Endothelial cell of umbilical vein (primary cell): ENCODE measurements at regions not wholly inside any gene's neighbourhood (a gene's known extent, or its start where the extent isn't known, plus 50 kb on each side); places are given as distances from the start of the nearest gene placed in this dataset.

Experiments used
- BruUV-seq: library from RNA; stranded (reverse); fragments of 400-500 nt; replicated peaks from 2 replicates; lab custom pipeline; 2021; lab: Mats Ljungman, UMichigan
- CTCF ChIA-PET: fragments of 300-600, 350-600 bp; sonication (Branson Sonifier 250); formaldehyde crosslinking; loops from one replicate; lab custom pipeline; 2021; ENCODE audit warnings: antibody characterized with exemption, inconsistent platforms; lab: Charles Lee
- POLR2A ChIA-PET: fragments of 300-600, 350-600 bp; sonication (Branson Sonifier 250); formaldehyde crosslinking; loops from one replicate; lab custom pipeline; 2021; ENCODE audit warnings: antibody characterized with exemption, inconsistent platforms; lab: Charles Lee
- DNase-seq: peaks from one replicate; pipeline ENCODE4 v3.0.0-alpha.2; 2011; ENCODE audit warnings: low read depth, low spot score
- FAIRE-seq: peaks from 2 replicates; lab custom pipeline; 2011; peaks lifted over from hg19 to GRCh38; lab: Jason Lieb, UNC
- H2AFZ ChIP-seq: 2 replicates; pipeline ENCODE4 v1.6.0; 2012; ENCODE audit warnings: low read depth, low read length, control low read depth, inconsistent platforms
- H3K27ac ChIP-seq: 2 replicates; pipeline ENCODE4 v1.5.1; 2011; ENCODE audit warnings: low read depth, mild to moderate bottlenecking, control low read depth, low read length, moderate library complexity; ENCODE audit not compliant: insufficient read depth
- H3K27me3 ChIP-seq, 2 experiments: 2 replicates each; pipeline versions ENCODE4 v1.6.0 to v1.6.1; 2011; ENCODE audit warnings: low read length in 2 of 2, mixed read lengths in 1 of 2; ENCODE audit not compliant: control insufficient read depth in 2 of 2, insufficient read depth in 2 of 2
- H3K36me3 ChIP-seq, 2 experiments: 2 replicates in 1 of 2; 3 replicates in 1 of 2; pipeline ENCODE4 v1.5.1; 2011; ENCODE audit warnings: low read length in 2 of 2, mild to moderate bottlenecking in 1 of 2, moderate library complexity in 1 of 2; ENCODE audit not compliant: control insufficient read depth in 2 of 2, insufficient read depth in 2 of 2; ENCODE audit errors: extremely low read depth in 1 of 2
- H3K4me1 ChIP-seq: 3 replicates; pipeline ENCODE4 v1.5.1; 2011; ENCODE audit warnings: mild to moderate bottlenecking, low read length; ENCODE audit not compliant: control insufficient read depth, insufficient read depth; ENCODE audit errors: extremely low read depth
- H3K4me2 ChIP-seq: 2 replicates; pipeline ENCODE4 v1.6.1; 2011; ENCODE audit warnings: low read length, control low read depth, mixed read lengths; ENCODE audit not compliant: insufficient read depth
- H3K4me3 ChIP-seq, 3 experiments: fragments of 200-600 bp in 1 of 3; sonication (generic), shearing (Covaris generic) in 1 of 3; replicated peaks in 1 of 3; 2 replicates each; pipeline ENCODE4 v1.5.1; 2011 to 2016; ENCODE audit warnings: control low read depth in 3 of 3, low read length in 3 of 3, mild to moderate bottlenecking in 2 of 3, inconsistent platforms in 1 of 3, low read depth in 1 of 3, moderate library complexity in 1 of 3; ENCODE audit not compliant: insufficient read depth in 1 of 3
- H3K79me2 ChIP-seq: 2 replicates; pipeline ENCODE4 v1.6.0; 2012; ENCODE audit warnings: low read length, inconsistent platforms; ENCODE audit not compliant: control insufficient read depth, insufficient read depth
- H3K9ac ChIP-seq: replicated peaks from 2 replicates; pipeline ENCODE3; 2011; ENCODE audit warnings: low read length, control low read depth; ENCODE audit not compliant: insufficient read depth; ENCODE audit errors: extremely low read depth
- H3K9me1 ChIP-seq: replicated peaks from 3 replicates; pipeline ENCODE4 v1.6.0; 2011; ENCODE audit warnings: mild to moderate bottlenecking, low read length; ENCODE audit not compliant: control insufficient read depth, insufficient read depth; ENCODE audit errors: extremely low read depth
- H3K9me3 ChIP-seq: replicated peaks from 2 replicates; pipeline ENCODE4 v1.5.1; 2012; ENCODE audit warnings: low read length, inconsistent platforms; ENCODE audit not compliant: control insufficient read depth, insufficient read depth
- H4K20me1 ChIP-seq: replicated peaks from 2 replicates; pipeline ENCODE3; 2011; ENCODE audit warnings: mild to moderate bottlenecking, low read length; ENCODE audit not compliant: control insufficient read depth, insufficient read depth; ENCODE audit errors: extremely low read depth
- EZH2 ChIP-seq: IDR thresholded peaks from 2 replicates; pipeline ENCODE4 v1.6.1; 2012; ENCODE audit warnings: borderline replicate concordance, low read depth, mild to moderate bottlenecking, moderate library complexity, low read length, inconsistent platforms; ENCODE audit not compliant: severe bottlenecking
- FOS ChIP-seq: IDR thresholded peaks from 2 replicates; pipeline ENCODE4 v1.6.1; 2011; ENCODE audit warnings: mild to moderate bottlenecking, low read length, moderate library complexity, borderline replicate concordance; ENCODE audit not compliant: insufficient read depth
- GATA2 ChIP-seq: IDR thresholded peaks from 2 replicates; pipeline ENCODE4 v1.7.0; 2011; ENCODE audit warnings: low read depth, mild to moderate bottlenecking, moderate library complexity, mixed read lengths, low read length; ENCODE audit not compliant: insufficient read length, insufficient read depth
- JUN ChIP-seq: IDR thresholded peaks from 2 replicates; pipeline ENCODE4 v1.6.1; 2011; ENCODE audit warnings: borderline replicate concordance, low read depth; ENCODE audit not compliant: insufficient read length, insufficient read depth
- MYC ChIP-seq: IDR thresholded peaks from one replicate; pipeline ENCODE4 v1.6.1; 2011; ENCODE audit warnings: mild to moderate bottlenecking, low read depth, low read length
- POLR2A ChIP-seq: IDR thresholded peaks from 2 replicates; pipeline ENCODE4 v1.6.1; 2012; ENCODE audit warnings: low read depth, mild to moderate bottlenecking, control low read depth, low read length
- POLR2AphosphoS5 ChIP-seq: IDR thresholded peaks from 2 replicates; pipeline ENCODE4 v1.6.1; 2012; ENCODE audit warnings: low read depth, mild to moderate bottlenecking, control low read depth, low read length, moderate library complexity; ENCODE audit not compliant: insufficient read depth
- dilution Hi-C: fragments of 300-500 bp; cut with MboI; formaldehyde crosslinking; loops from one replicate; pipeline ENCODE4 v1.15.0; 2019; ENCODE audit warnings: low sequenced_read_pairs; ENCODE audit not compliant: extremely low pct_ligation_motif_present
- intact Hi-C: fragments of 100-400 bp; cut with micrococcal nuclease; formaldehyde crosslinking; loops from one replicate; pipeline ENCODE4 v1.10.0; 2022
- TF ChIP-seq, protein P1 (sequence below), 2 donors: IDR thresholded peaks; 1 replicate in 1 of 2; 2 replicates in 1 of 2; pipeline ENCODE4 v1.5.1; 2011; ENCODE audit warnings: low read length in 2 of 2, mild to moderate bottlenecking in 2 of 2, moderate library complexity in 2 of 2, control low read depth in 1 of 2, inconsistent platforms in 1 of 2, low read depth in 1 of 2; ENCODE audit not compliant: insufficient read depth in 1 of 2; ENCODE audit errors: extremely low read depth in 1 of 2
- TF ChIP-seq, protein P2 (sequence below): IDR thresholded peaks from 2 replicates; pipeline ENCODE4 v1.6.1; 2011; ENCODE audit not compliant: insufficient read depth, insufficient read length

DNA sequence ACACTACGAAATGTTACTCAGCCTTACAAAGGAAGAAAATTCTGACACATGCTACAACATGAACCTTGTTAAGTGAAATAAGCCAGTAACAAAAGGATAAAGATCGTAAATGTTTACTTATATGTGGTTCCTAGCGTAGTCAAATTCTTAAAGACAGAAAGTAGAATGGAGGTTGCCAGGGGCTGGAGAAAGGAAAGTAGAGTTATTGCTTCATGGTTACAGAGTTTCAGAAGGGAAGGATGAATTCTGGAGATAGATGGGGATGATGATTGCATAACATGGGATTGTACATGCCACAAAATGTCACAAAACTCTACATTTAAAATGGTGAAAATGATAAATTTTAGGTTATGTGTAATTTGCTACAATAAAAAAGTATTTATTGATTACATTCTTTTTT lies 103.8 kb downstream of the CHD9NB start:
- Histone ChIP-seq H3K9me1 (no peaks in the 10 kb centered on the region), H3K4me2 (no peak overlapping the region), H3K9ac (no peak overlapping the region), H3K36me3 (no peaks in the 10 kb centered on the region), H3K27ac (no peak overlapping the region), H3K4me3 (no peak overlapping the region), H3K4me1 (no peaks in the 10 kb centered on the region), H3K27me3 (no peaks in the 10 kb centered on the region), H4K20me1 (no peaks in the 10 kb centered on the region), H3K79me2 (no peaks in the 10 kb centered on the region), H3K9me3 (no peaks in the 10 kb centered on the region), H2AFZ (no peak overlapping the region)
- intact Hi-C loops (no loop called here), dilution Hi-C loops (no loop called here)
- DNase-seq (no peak), FAIRE-seq (no peak)
- CTCF ChIA-PET: no interaction called here
- BruUV-seq: no TSS peak
- POLR2A ChIA-PET: no interaction called here
- TF ChIP-seq GATA2 (no peak), POLR2A (no peak), EZH2 (no peak), POLR2AphosphoS5 (no peak), FOS (no peak), MYC (no peak), JUN (no peak)
- TF ChIP-seq, protein P1, sequence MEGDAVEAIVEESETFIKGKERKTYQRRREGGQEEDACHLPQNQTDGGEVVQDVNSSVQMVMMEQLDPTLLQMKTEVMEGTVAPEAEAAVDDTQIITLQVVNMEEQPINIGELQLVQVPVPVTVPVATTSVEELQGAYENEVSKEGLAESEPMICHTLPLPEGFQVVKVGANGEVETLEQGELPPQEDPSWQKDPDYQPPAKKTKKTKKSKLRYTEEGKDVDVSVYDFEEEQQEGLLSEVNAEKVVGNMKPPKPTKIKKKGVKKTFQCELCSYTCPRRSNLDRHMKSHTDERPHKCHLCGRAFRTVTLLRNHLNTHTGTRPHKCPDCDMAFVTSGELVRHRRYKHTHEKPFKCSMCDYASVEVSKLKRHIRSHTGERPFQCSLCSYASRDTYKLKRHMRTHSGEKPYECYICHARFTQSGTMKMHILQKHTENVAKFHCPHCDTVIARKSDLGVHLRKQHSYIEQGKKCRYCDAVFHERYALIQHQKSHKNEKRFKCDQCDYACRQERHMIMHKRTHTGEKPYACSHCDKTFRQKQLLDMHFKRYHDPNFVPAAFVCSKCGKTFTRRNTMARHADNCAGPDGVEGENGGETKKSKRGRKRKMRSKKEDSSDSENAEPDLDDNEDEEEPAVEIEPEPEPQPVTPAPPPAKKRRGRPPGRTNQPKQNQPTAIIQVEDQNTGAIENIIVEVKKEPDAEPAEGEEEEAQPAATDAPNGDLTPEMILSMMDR (IDR thresholded peaks at IDR 0.05; ENCODE audit: extremely low read depth in 1 of 2, insufficient read depth in 1 of 2, low read depth in 1 of 2, low read length in 2 of 2): no peak
- TF ChIP-seq, protein P2, sequence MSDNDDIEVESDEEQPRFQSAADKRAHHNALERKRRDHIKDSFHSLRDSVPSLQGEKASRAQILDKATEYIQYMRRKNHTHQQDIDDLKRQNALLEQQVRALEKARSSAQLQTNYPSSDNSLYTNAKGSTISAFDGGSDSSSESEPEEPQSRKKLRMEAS: no peak
